ENCODE measurements at regions not wholly inside any gene's neighbourhood (a gene's known extent, or its start where the extent isn't known, plus 50 kb on each side); places are given as distances from the start of the nearest gene placed in this dataset.
A peak's percentile ranks its signal among the peaks of the same experiment; 100 is the strongest.

GRCh38 chr2:236787885-236788284 is 218.3 kb downstream of the ACKR3 start:
- Histone ChIP-seq H3K4me2 (ENCODE audit: extremely low read depth, insufficient read depth, low read length) (no peak overlapping the region), H3K4me1 (ENCODE audit: control insufficient read depth, extremely low read depth, insufficient read depth, low read length) (no peaks in the 10 kb centered on the region), H3K4me3 (replicated peaks in 1 of 4; ENCODE audit: control extremely low read depth in 1 of 4, insufficient read depth in 1 of 4, low read depth in 3 of 4, low read length in 4 of 4) (no peak overlapping the region), H3K27ac (ENCODE audit: insufficient read depth, low read length) (no peak overlapping the region), H3K9me3 (ENCODE audit: control insufficient read depth, insufficient read depth, low read depth, low read length) (no peaks in the 10 kb centered on the region), H3K36me3 (ENCODE audit: control insufficient read depth, insufficient read depth, low read length) (no peaks in the 10 kb centered on the region), H3K9ac (ENCODE audit: insufficient read depth, low read length) (no peak overlapping the region), H3K27me3 (ENCODE audit: control insufficient read depth, insufficient read depth, low read length) (no peaks in the 10 kb centered on the region), H2AFZ (ENCODE audit: low read length) (no peak overlapping the region), H4K20me1 (ENCODE audit: control insufficient read depth, extremely low read depth, insufficient read depth, low read length) (no peaks in the 10 kb centered on the region), H3K79me2 (ENCODE audit: control insufficient read depth, insufficient read depth, low read length) (no peaks in the 10 kb centered on the region)
- TF ChIP-seq CTCF (conservative IDR thresholded peaks at IDR 0.05 in 1 of 2, IDR thresholded peaks at IDR 0.05 in 1 of 2; ENCODE audit: low read depth in 1 of 2, low read length in 2 of 2) (no peak), EZH2 (IDR thresholded peaks at IDR 0.05; ENCODE audit: low read length, missing control alignments) (no peak)
- no peak for DNase-seq (ENCODE audit: low read depth in 2 of 2)

GRCh38 chr2:236790963-236791362 is 221.3 kb downstream of the ACKR3 start:
- no peaks in the 10 kb centered on the region for H3K79me2 ChIP-seq (ENCODE audit: control insufficient read depth, insufficient read depth, low read length)
- H3K4me1 ChIP-seq (ENCODE audit: control insufficient read depth, extremely low read depth, insufficient read depth, low read length) = no peaks in the 10 kb centered on the region
- no peak overlapping the region for H2AFZ ChIP-seq (ENCODE audit: low read length)
- no peaks in the 10 kb centered on the region for H3K9me3 ChIP-seq (ENCODE audit: control insufficient read depth, insufficient read depth, low read depth, low read length)
- TF ChIP-seq EZH2 (IDR thresholded peaks at IDR 0.05; ENCODE audit: low read length, missing control alignments) (no peak), CTCF (conservative IDR thresholded peaks at IDR 0.05 in 1 of 2, IDR thresholded peaks at IDR 0.05 in 1 of 2; ENCODE audit: low read depth in 1 of 2, low read length in 2 of 2) (no peak)
- peak in 1 of 2 donors; percentile 17 for DNase-seq (ENCODE audit: low read depth in 2 of 2)
- H3K27me3 ChIP-seq (ENCODE audit: control insufficient read depth, insufficient read depth, low read length) = no peaks in the 10 kb centered on the region
- H3K4me2 ChIP-seq (ENCODE audit: extremely low read depth, insufficient read depth, low read length) = no peak overlapping the region
- no peaks in the 10 kb centered on the region for H4K20me1 ChIP-seq (ENCODE audit: control insufficient read depth, extremely low read depth, insufficient read depth, low read length)
- H3K36me3 ChIP-seq (ENCODE audit: control insufficient read depth, insufficient read depth, low read length) = no peaks in the 10 kb centered on the region
- no peak overlapping the region for H3K4me3 ChIP-seq (replicated peaks in 1 of 4; ENCODE audit: control extremely low read depth in 1 of 4, insufficient read depth in 1 of 4, low read depth in 3 of 4, low read length in 4 of 4)
- H3K9ac ChIP-seq (ENCODE audit: insufficient read depth, low read length) = no peak overlapping the region
- no peak overlapping the region for H3K27ac ChIP-seq (ENCODE audit: insufficient read depth, low read length)

- Histone ChIP-seq H3K4me1 (ENCODE audit: control insufficient read depth, extremely low read depth, insufficient read depth, low read length) (no peaks in the 10 kb centered on the region), H3K9ac (ENCODE audit: insufficient read depth, low read length) (no peak overlapping the region), H2AFZ (ENCODE audit: low read length) (no peak overlapping the region), H3K27me3 (ENCODE audit: control insufficient read depth, insufficient read depth, low read length) (no peaks in the 10 kb centered on the region), H3K27ac (ENCODE audit: insufficient read depth, low read length) (no peak overlapping the region), H3K9me3 (ENCODE audit: control insufficient read depth, insufficient read depth, low read depth, low read length) (no peaks in the 10 kb centered on the region), H3K4me3 (replicated peaks in 1 of 4; ENCODE audit: control extremely low read depth in 1 of 4, insufficient read depth in 1 of 4, low read depth in 3 of 4, low read length in 4 of 4) (no peak overlapping the region), H3K36me3 (ENCODE audit: control insufficient read depth, insufficient read depth, low read length) (no peaks in the 10 kb centered on the region), H3K79me2 (ENCODE audit: control insufficient read depth, insufficient read depth, low read length) (no peaks in the 10 kb centered on the region), H4K20me1 (ENCODE audit: control insufficient read depth, extremely low read depth, insufficient read depth, low read length) (no peaks in the 10 kb centered on the region), H3K4me2 (ENCODE audit: extremely low read depth, insufficient read depth, low read length) (no peak overlapping the region)
- no peak for TF ChIP-seq CTCF (conservative IDR thresholded peaks at IDR 0.05 in 1 of 2, IDR thresholded peaks at IDR 0.05 in 1 of 2; ENCODE audit: low read depth in 1 of 2, low read length in 2 of 2)
- DNase-seq (ENCODE audit: low read depth in 2 of 2) = no peak
Observed at GRCh38 chr2:236793023-236794011, 223.7 kb downstream of the ACKR3 start.

All from fibroblast of lung (primary cell).